SK-N-MC (cell line): ENCODE measurements at regions not wholly inside any gene's neighbourhood (a gene's known extent, or its start where the extent isn't known, plus 50 kb on each side); places are given as distances from the start of the nearest gene placed in this dataset.

Source experiments
- DNase-seq: peaks from one replicate; pipeline ENCODE4 v3.0.0-alpha.2; 2011; ENCODE audit warnings: low read depth, low spot score
- H3K27ac ChIP-seq: fragments of 200-600 bp; sonication (generic); 2 replicates; pipeline ENCODE4 v1.5.1; 2016; ENCODE audit warnings: mixed run types
- H3K36me3 ChIP-seq: fragments of 200-600 bp; sonication (generic); 2 replicates; pipeline ENCODE4 v1.6.1; 2017; ENCODE audit warnings: antibody characterized with exemption, low read length, mixed read lengths; ENCODE audit not compliant: insufficient read depth
- H3K4me3 ChIP-seq: fragments of 200-600 bp; sonication (generic); 2 replicates; pipeline ENCODE4 v1.5.1; 2016
- H3K9ac ChIP-seq: fragments of 200-600 bp; sonication (generic); 2 replicates; pipeline ENCODE4 v1.8.0; 2017; ENCODE audit warnings: mixed run types, mixed read lengths; ENCODE audit not compliant: insufficient read length
- H3K9me3 ChIP-seq: fragments of 200-600 bp; sonication (generic); 2 replicates; pipeline ENCODE4 v1.6.1; 2017; ENCODE audit warnings: low read depth, mild to moderate bottlenecking, antibody characterized with exemption, low read length, moderate library complexity, mixed read lengths
- EZH2 ChIP-seq: fragments of 200-600 bp; sonication (generic); IDR thresholded peaks from one replicate; pipeline ENCODE4 v1.6.1; 2017; ENCODE audit warnings: antibody characterized with exemption
- FOXP2 ChIP-seq: optimal IDR thresholded peaks from 2 replicates; pipeline ENCODE3; 2011; ENCODE audit warnings: mild to moderate bottlenecking, moderate library complexity; ENCODE audit not compliant: insufficient read depth; ENCODE audit errors: extremely low read length, control extremely low read depth
- POLR2AphosphoS5 ChIP-seq: IDR thresholded peaks from 2 replicates; pipeline ENCODE4 v1.6.1; 2012; ENCODE audit warnings: mild to moderate bottlenecking, low read depth, low read length, borderline replicate concordance

- Histone ChIP-seq H3K27ac (no peak overlapping the region), H3K36me3 (no peaks in the 10 kb centered on the region), H3K4me3 (no peak overlapping the region), H3K9ac (no peak overlapping the region), H3K9me3 (no peaks in the 10 kb centered on the region)
- no peak for TF ChIP-seq POLR2AphosphoS5
- TF ChIP-seq FOXP2 = no peak
- TF ChIP-seq EZH2 = no peak
- no peak for DNase-seq
Measured at GRCh38 chr6:82419132-82419581, 55.5 kb downstream of the TPBG start.

DNA sequence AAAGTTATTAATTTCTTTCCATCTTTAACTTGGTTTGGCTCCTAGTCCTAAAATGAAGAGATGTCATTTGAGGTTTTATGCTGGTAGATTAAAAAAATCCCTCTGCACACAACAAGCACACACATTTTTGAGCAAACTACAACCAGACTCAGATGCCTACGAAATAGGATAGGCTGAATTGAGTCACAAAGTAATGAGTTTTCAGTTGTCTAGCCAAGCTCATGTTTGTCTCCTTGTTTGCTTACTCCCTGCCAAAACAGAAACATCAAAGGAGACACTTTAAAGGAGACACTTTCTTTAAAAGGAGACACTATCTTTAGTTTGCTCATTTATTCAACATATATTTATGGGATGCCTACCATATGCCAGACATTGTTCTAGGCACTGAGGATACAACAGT is 56.2 kb downstream of the TPBG start:
- Histone ChIP-seq H3K27ac (no peak overlapping the region), H3K36me3 (no peaks in the 10 kb centered on the region), H3K9me3 (no peaks in the 10 kb centered on the region), H3K4me3 (no peak overlapping the region), H3K9ac (no peak overlapping the region)
- no peak for DNase-seq
- no peak for TF ChIP-seq POLR2AphosphoS5
- no peak for TF ChIP-seq EZH2
- TF ChIP-seq FOXP2 = no peak

DNA sequence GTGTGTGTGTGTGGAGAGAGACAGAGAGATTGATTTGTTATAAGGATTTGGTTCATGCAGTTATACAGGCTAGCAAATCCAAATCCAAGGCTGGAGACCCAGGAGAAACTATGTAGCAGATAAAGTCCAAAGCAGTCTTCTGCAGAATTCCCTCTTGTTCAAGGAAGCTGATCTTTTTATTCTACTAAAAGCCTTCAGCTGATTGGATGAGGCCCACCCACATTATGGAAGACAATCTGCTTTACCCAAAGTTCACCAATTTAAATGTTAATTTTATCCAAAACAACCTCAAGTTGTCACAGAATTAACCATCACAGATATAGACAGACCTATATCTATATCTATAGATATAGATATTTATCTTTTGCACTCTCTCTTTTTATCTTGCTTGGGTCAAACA is 67.0 kb downstream of the TPBG start:
- no peaks in the 10 kb centered on the region for H3K36me3 ChIP-seq
- H3K4me3 ChIP-seq = no peak overlapping the region
- H3K27ac ChIP-seq = no peak overlapping the region
- no peaks in the 10 kb centered on the region for H3K9me3 ChIP-seq
- H3K9ac ChIP-seq = no peak overlapping the region
- no peak for DNase-seq
- TF ChIP-seq EZH2 = no peak
- no peak for TF ChIP-seq POLR2AphosphoS5
- TF ChIP-seq FOXP2 = no peak

GRCh38 chr6:82436740-82437139 is 73.1 kb downstream of the TPBG start:
- TF ChIP-seq EZH2 (no peak), POLR2AphosphoS5 (no peak), FOXP2 (no peak)
- Histone ChIP-seq H3K36me3 (no peaks in the 10 kb centered on the region), H3K4me3 (no peak overlapping the region), H3K27ac (no peak overlapping the region), H3K9me3 (no peaks in the 10 kb centered on the region), H3K9ac (no peak overlapping the region)
- DNase-seq = no peak

DNA sequence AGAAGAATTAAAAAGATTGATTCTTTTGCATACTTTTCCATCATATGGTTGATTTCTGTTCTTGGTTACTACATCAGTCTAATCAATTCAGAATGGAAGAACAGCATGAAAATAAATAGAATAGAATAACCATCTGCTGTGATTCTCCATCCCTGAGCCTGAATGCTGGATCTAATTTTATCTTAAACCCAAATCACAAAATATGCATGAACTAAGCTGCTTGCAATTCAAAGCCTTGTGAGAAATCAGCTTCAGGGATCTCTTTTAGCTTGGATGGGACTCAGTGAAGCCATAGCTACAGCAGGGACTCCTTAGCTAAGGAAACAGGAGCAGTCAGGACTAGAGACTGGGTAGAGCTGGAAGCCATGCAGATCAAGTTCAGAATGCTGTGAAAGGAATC is 74.1 kb downstream of the TPBG start:
- no peak overlapping the region for H3K27ac ChIP-seq
- no peak overlapping the region for H3K9ac ChIP-seq
- no peak for TF ChIP-seq EZH2
- TF ChIP-seq FOXP2 = no peak
- no peak for TF ChIP-seq POLR2AphosphoS5
- no peak for DNase-seq
- no peaks in the 10 kb centered on the region for H3K36me3 ChIP-seq
- no peaks in the 10 kb centered on the region for H3K9me3 ChIP-seq
- no peak overlapping the region for H3K4me3 ChIP-seq

GRCh38 chr6:82441047-82441855 is 77.6 kb downstream of the TPBG start:
- Histone ChIP-seq H3K9me3 (no peaks in the 10 kb centered on the region), H3K36me3 (no peaks in the 10 kb centered on the region), H3K27ac (peak overlapping the region; percentile 68; the same call in 1 of the 2 replicates), H3K9ac (no peak overlapping the region), H3K4me3 (peak overlapping the region; percentile 46)
- peak; percentile 89 for DNase-seq
- peak; percentile 44; the same call in 1 of the 2 replicates for TF ChIP-seq POLR2AphosphoS5
- TF ChIP-seq FOXP2 = no peak

DNA sequence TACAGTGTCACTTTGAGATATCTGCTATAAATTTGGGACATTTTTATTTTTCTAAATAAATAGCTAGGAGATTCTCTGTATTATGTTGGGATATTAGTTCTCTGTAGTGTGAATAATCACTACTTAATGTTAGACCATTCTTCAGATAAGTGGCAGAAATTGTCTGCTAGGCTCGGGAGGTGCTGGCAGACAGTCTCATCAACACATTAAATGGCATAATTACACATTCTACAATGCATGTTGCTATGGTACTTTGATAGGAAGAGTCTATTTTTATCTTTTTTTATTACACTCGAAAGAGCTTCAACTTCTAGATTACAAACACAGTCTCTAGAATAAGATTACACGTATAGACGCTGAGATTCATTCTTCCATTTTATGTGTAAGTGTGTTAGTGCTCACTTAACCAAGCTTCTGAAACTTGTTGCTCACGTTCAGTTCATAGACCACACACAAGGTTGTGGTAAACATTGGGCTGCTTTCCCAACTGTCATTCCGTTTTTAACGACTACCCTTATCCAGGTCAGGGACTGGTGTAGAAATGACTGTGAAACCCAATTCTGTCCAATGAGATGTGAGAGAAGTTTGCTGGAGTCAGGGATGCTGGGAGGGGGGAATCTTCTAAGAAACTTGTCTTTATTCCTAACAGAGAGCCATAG is 78.6 kb downstream of the TPBG start:
- H3K9me3 ChIP-seq = no peaks in the 10 kb centered on the region
- H3K36me3 ChIP-seq = no peaks in the 10 kb centered on the region
- peak overlapping the region; percentile 46 for H3K4me3 ChIP-seq
- H3K9ac ChIP-seq = no peak overlapping the region
- DNase-seq = no peak
- H3K27ac ChIP-seq = no peak overlapping the region
- TF ChIP-seq FOXP2 (no peak), POLR2AphosphoS5 (no peak), EZH2 (no peak)

GRCh38 chr6:82458147-82458546 is 94.5 kb downstream of the TPBG start:
- Histone ChIP-seq H3K27ac (no peak overlapping the region), H3K4me3 (no peak overlapping the region), H3K36me3 (no peaks in the 10 kb centered on the region), H3K9ac (no peak overlapping the region), H3K9me3 (no peaks in the 10 kb centered on the region)
- no peak for DNase-seq
- TF ChIP-seq FOXP2 (no peak), POLR2AphosphoS5 (no peak), EZH2 (no peak)
